SK-N-SH treated with all-trans-retinoic acid at 6 μM for 48 hours (cell line): ENCODE measurements at regions not wholly inside any gene's neighbourhood (a gene's known extent, or its start where the extent isn't known, plus 50 kb on each side); places are given as distances from the start of the nearest gene placed in this dataset.

Experiments used
- ATAC-seq: fragments of 200-7000 bp; cut with Tn5 transposase; 3 replicates; pipeline ENCODE4 v1.9.1; 2020; ENCODE audit warnings: mild to moderate bottlenecking, moderate library complexity
- BACH2 ChIP-seq: fragments of 250-450 bp; sonication (Bioruptor Pico); IDR thresholded peaks from 2 replicates; pipeline ENCODE4 v1.9.0; 2021; ENCODE audit warnings: mild to moderate bottlenecking, borderline replicate concordance
- CSDC2 ChIP-seq: fragments of 250-450 bp; sonication (Bioruptor Pico); IDR thresholded peaks from 2 replicates; pipeline ENCODE4 v1.5.0; 2020; ENCODE audit warnings: mild to moderate bottlenecking, moderate library complexity
- CSRNP3 ChIP-seq: fragments of 250-450 bp; sonication (Bioruptor Pico); IDR thresholded peaks from 2 replicates; pipeline ENCODE4 v1.5.1; 2021; ENCODE audit warnings: mild to moderate bottlenecking, moderate library complexity
- ESRRG ChIP-seq: fragments of 250-450 bp; sonication (Bioruptor Pico); IDR thresholded peaks from 2 replicates; pipeline ENCODE4 v1.6.1; 2021; ENCODE audit warnings: mild to moderate bottlenecking
- GLIS3 ChIP-seq: fragments of 250-450 bp; sonication (Bioruptor Pico); IDR thresholded peaks from 2 replicates; pipeline ENCODE4 v1.5.0; 2020; ENCODE audit warnings: mild to moderate bottlenecking, moderate library complexity
- OSR1 ChIP-seq: fragments of 250-450 bp; sonication (Bioruptor Pico); IDR thresholded peaks from 2 replicates; pipeline ENCODE4 v1.8.0; 2022; ENCODE audit warnings: moderate library complexity, mild to moderate bottlenecking, inconsistent platforms
- PPARA ChIP-seq: fragments of 250-450 bp; sonication (Bioruptor Pico); IDR thresholded peaks from 2 replicates; pipeline ENCODE4 v1.5.0; 2020; ENCODE audit warnings: mild to moderate bottlenecking, borderline replicate concordance
- SNAI2 ChIP-seq: fragments of 250-450 bp; sonication (Bioruptor Pico); IDR thresholded peaks from 2 replicates; pipeline ENCODE4 v1.5.0; 2020; ENCODE audit warnings: mild to moderate bottlenecking, moderate library complexity
- TOX ChIP-seq: fragments of 250-450 bp; sonication (Bioruptor Pico); IDR thresholded peaks from 2 replicates; pipeline ENCODE4 v1.8.0; 2021; ENCODE audit warnings: mild to moderate bottlenecking, moderate library complexity, borderline replicate concordance
- ZC3H10 ChIP-seq: fragments of 250-450 bp; sonication (Bioruptor Pico); IDR thresholded peaks from 2 replicates; pipeline ENCODE4 v1.5.1; 2021; ENCODE audit warnings: mild to moderate bottlenecking, moderate library complexity
- ZFP3 ChIP-seq: fragments of 250-450 bp; sonication (Bioruptor Pico); IDR thresholded peaks from 2 replicates; pipeline ENCODE4 v1.5.0; 2020; ENCODE audit warnings: mild to moderate bottlenecking, moderate library complexity
- ZNF565 ChIP-seq: fragments of 450-650 bp; formaldehyde crosslinking; conservative IDR thresholded peaks from 2 replicates; pipeline ENCODE4 v1.5.0; 2020; ENCODE audit warnings: low read depth, mild to moderate bottlenecking, moderate library complexity
- ZNF70 ChIP-seq: fragments of 450-650 bp; formaldehyde crosslinking; IDR thresholded peaks from 2 replicates; pipeline ENCODE4 v1.5.0; 2020; ENCODE audit warnings: mild to moderate bottlenecking, moderate library complexity
- ZNF8 ChIP-seq: fragments of 450-650 bp; formaldehyde crosslinking; IDR thresholded peaks from 2 replicates; pipeline ENCODE4 v1.5.0; 2020; ENCODE audit warnings: mild to moderate bottlenecking, moderate library complexity
- TF ChIP-seq, protein P1 (sequence below): fragments of 250-450 bp; sonication (Bioruptor Pico); IDR thresholded peaks from 2 replicates; pipeline ENCODE4 v1.8.0; 2021; ENCODE audit warnings: low read depth, mild to moderate bottlenecking, moderate library complexity, borderline replicate concordance
- TF ChIP-seq, protein P2 (sequence below): fragments of 250-450 bp; sonication (Bioruptor Pico); IDR thresholded peaks from 2 replicates; pipeline ENCODE4 v1.8.0; 2020; ENCODE audit warnings: mild to moderate bottlenecking, moderate library complexity, borderline replicate concordance
- TF ChIP-seq, protein P3 (sequence below): fragments of 250-450 bp; sonication (Bioruptor Pico); IDR thresholded peaks from 2 replicates; pipeline ENCODE4 v1.5.1; 2020; ENCODE audit warnings: low read depth, mild to moderate bottlenecking, moderate library complexity

- TF ChIP-seq SNAI2 (CRISPR knock-in tag), result no peak
- TF ChIP-seq, all 23 proteins: peak for 0
Measured at GRCh38 chrX:141467442-141467841, 117.1 kb downstream of the SPANXA1 start (continued).

DNA sequence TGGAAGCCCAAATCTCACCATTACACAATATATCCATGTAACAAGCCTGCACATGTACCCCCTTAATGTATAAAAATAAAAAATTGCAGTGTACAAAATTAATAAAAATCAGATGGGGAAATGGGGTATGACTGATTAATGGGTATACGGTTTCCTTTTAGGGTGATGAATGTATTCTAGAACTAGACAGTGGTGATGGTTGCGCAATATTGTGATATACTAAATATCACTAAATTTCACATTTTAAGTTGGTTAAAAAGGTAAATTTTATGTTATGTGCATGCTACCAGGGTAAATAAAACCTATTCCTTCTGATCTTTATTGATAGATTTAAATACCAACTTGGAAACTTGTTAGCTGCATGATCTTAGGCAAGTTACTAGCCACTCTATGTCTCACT lies 129.4 kb downstream of the SPANXA1 start:
- TF ChIP-seq ZNF8 (CRISPR knock-in tag) (no peak), ZC3H10 (CRISPR knock-in tag) (no peak), OSR1 (CRISPR knock-in tag) (no peak)
- TF ChIP-seq, protein P1, sequence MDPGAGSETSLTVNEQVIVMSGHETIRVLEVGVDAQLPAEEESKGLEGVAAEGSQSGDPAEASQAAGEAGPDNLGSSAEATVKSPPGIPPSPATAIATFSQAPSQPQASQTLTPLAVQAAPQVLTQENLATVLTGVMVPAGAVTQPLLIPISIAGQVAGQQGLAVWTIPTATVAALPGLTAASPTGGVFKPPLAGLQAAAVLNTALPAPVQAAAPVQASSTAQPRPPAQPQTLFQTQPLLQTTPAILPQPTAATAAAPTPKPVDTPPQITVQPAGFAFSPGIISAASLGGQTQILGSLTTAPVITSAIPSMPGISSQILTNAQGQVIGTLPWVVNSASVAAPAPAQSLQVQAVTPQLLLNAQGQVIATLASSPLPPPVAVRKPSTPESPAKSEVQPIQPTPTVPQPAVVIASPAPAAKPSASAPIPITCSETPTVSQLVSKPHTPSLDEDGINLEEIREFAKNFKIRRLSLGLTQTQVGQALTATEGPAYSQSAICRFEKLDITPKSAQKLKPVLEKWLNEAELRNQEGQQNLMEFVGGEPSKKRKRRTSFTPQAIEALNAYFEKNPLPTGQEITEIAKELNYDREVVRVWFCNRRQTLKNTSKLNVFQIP (CRISPR knock-in tag), result no peak
- ATAC-seq, result no peak

DNA sequence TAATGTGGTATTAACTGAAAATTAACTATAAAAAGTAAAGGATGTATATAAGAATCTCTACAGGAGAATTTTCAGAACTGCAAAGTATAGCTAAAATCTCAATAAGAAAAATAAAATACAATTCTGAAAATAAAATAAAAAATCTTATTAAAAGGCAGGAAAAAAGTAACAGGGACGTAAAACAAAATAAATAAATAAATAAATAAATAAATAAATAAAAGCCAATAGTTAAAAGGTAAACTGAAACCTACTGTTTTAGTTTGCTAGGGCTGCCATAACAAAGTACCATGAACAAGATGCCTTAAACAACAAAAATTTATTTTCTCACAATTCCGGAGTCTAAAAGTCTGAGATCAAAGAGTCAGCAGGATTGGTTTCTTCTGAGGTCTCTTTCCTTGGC lies 140.6 kb downstream of the SPANXA1 start:
- no peak for ATAC-seq
- no peak for TF ChIP-seq TOX (CRISPR knock-in tag)
- TF ChIP-seq, protein P1 (CRISPR knock-in tag), result no peak
- no peak for TF ChIP-seq ZFP3 (CRISPR knock-in tag)
- no peak for TF ChIP-seq ZNF70 (CRISPR knock-in tag)
- no peak for TF ChIP-seq CSRNP3 (CRISPR knock-in tag)
- no peak for TF ChIP-seq GLIS3 (CRISPR knock-in tag)
- TF ChIP-seq CSDC2 (CRISPR knock-in tag), result no peak

GRCh38 chrX:141439651-141440050 lies 144.9 kb downstream of the SPANXA1 start:
- TF ChIP-seq PPARA (CRISPR knock-in tag) (no peak), OSR1 (CRISPR knock-in tag) (no peak), ZFP3 (CRISPR knock-in tag) (no peak), ZNF8 (CRISPR knock-in tag) (no peak), ZNF565 (CRISPR knock-in tag) (no peak), CSRNP3 (CRISPR knock-in tag) (no peak), ESRRG (CRISPR knock-in tag) (no peak), SNAI2 (CRISPR knock-in tag) (no peak), BACH2 (CRISPR knock-in tag) (no peak), TOX (CRISPR knock-in tag) (no peak)
- TF ChIP-seq, protein P1 (CRISPR knock-in tag), result no peak
- TF ChIP-seq, protein P2, sequence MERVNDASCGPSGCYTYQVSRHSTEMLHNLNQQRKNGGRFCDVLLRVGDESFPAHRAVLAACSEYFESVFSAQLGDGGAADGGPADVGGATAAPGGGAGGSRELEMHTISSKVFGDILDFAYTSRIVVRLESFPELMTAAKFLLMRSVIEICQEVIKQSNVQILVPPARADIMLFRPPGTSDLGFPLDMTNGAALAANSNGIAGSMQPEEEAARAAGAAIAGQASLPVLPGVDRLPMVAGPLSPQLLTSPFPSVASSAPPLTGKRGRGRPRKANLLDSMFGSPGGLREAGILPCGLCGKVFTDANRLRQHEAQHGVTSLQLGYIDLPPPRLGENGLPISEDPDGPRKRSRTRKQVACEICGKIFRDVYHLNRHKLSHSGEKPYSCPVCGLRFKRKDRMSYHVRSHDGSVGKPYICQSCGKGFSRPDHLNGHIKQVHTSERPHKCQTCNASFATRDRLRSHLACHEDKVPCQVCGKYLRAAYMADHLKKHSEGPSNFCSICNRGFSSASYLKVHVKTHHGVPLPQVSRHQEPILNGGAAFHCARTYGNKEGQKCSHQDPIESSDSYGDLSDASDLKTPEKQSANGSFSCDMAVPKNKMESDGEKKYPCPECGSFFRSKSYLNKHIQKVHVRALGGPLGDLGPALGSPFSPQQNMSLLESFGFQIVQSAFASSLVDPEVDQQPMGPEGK (CRISPR knock-in tag), result no peak
- TF ChIP-seq, protein P3, sequence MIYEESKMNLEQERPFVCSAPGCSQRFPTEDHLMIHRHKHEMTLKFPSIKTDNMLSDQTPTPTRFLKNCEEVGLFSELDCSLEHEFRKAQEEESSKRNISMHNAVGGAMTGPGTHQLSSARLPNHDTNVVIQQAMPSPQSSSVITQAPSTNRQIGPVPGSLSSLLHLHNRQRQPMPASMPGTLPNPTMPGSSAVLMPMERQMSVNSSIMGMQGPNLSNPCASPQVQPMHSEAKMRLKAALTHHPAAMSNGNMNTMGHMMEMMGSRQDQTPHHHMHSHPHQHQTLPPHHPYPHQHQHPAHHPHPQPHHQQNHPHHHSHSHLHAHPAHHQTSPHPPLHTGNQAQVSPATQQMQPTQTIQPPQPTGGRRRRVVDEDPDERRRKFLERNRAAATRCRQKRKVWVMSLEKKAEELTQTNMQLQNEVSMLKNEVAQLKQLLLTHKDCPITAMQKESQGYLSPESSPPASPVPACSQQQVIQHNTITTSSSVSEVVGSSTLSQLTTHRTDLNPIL (CRISPR knock-in tag), result no peak
- no peak for ATAC-seq
